ENCODE measurements at regions not wholly inside any gene's neighbourhood (a gene's known extent, or its start where the extent isn't known, plus 50 kb on each side); places are given as distances from the start of the nearest gene placed in this dataset.

- intact Hi-C loops (cut with DNase I, micrococcal nuclease), result no loop called here
- Histone ChIP-seq H3K9me3 (no peaks in the 10 kb centered on the region), H3K4me1 (ENCODE audit: low read depth) (no peaks in the 10 kb centered on the region), H3K36me3 (ENCODE audit: low read depth) (no peaks in the 10 kb centered on the region), H3K4me3 (no peak overlapping the region)
- TF ChIP-seq, protein P1, sequence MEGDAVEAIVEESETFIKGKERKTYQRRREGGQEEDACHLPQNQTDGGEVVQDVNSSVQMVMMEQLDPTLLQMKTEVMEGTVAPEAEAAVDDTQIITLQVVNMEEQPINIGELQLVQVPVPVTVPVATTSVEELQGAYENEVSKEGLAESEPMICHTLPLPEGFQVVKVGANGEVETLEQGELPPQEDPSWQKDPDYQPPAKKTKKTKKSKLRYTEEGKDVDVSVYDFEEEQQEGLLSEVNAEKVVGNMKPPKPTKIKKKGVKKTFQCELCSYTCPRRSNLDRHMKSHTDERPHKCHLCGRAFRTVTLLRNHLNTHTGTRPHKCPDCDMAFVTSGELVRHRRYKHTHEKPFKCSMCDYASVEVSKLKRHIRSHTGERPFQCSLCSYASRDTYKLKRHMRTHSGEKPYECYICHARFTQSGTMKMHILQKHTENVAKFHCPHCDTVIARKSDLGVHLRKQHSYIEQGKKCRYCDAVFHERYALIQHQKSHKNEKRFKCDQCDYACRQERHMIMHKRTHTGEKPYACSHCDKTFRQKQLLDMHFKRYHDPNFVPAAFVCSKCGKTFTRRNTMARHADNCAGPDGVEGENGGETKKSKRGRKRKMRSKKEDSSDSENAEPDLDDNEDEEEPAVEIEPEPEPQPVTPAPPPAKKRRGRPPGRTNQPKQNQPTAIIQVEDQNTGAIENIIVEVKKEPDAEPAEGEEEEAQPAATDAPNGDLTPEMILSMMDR (IDR thresholded peaks at IDR 0.05), result no peak
- DNase-seq (no peak), ATAC-seq (no peak)
These were observed 65.7 kb upstream of the FOXC1 start for GRCh38 chr6:1544000-1544399.

- TF ChIP-seq, protein P1 (IDR thresholded peaks at IDR 0.05), result no peak
- DNase-seq, result no peak
- no peak for ATAC-seq
- intact Hi-C loops (cut with DNase I, micrococcal nuclease), result no loop called here
- no peak overlapping the region for H3K4me3 ChIP-seq
- no peaks in the 10 kb centered on the region for H3K9me3 ChIP-seq
- no peaks in the 10 kb centered on the region for H3K36me3 ChIP-seq (ENCODE audit: low read depth)
- no peaks in the 10 kb centered on the region for H3K4me1 ChIP-seq (ENCODE audit: low read depth)
These were observed 65.1 kb upstream of the FOXC1 start for GRCh38 chr6:1544603-1545002.

- H3K36me3 ChIP-seq (ENCODE audit: low read depth), result no peaks in the 10 kb centered on the region
- intact Hi-C loops (cut with DNase I, micrococcal nuclease), result no loop called here
- no peaks in the 10 kb centered on the region for H3K9me3 ChIP-seq
- TF ChIP-seq, protein P1 (IDR thresholded peaks at IDR 0.05), result no peak
- DNase-seq (no peak), ATAC-seq (no peak)
- no peaks in the 10 kb centered on the region for H3K4me1 ChIP-seq (ENCODE audit: low read depth)
- H3K4me3 ChIP-seq, result no peak overlapping the region
These were observed 64.1 kb upstream of the FOXC1 start for GRCh38 chr6:1545654-1546053.

DNA sequence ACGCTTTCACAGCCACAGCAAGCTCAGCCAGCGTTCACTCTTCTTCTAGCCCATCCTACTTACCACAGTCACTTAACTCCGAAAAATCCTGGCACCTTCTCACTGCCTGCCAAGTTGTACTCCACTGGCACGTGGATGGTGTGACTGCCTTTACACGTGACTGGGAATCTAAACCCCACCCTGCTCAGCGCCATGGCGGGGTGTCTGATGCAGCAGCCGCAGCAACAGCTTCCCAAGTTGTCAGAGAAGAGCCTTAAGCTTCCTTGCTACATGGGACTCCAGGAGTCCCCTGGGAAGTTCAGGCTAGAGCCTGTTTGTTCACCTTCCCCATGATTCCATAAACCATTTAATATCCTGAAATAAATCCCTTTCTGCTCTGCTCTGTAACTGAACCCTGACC lies 61.9 kb upstream of the FOXC1 start:
- intact Hi-C loops (cut with DNase I, micrococcal nuclease), result no loop called here
- H3K4me1 ChIP-seq (ENCODE audit: low read depth), result no peaks in the 10 kb centered on the region
- ATAC-seq (no peak), DNase-seq (no peak)
- H3K9me3 ChIP-seq, result no peaks in the 10 kb centered on the region
- no peak overlapping the region for H3K4me3 ChIP-seq
- H3K36me3 ChIP-seq (ENCODE audit: low read depth), result no peaks in the 10 kb centered on the region
- TF ChIP-seq, protein P1 (IDR thresholded peaks at IDR 0.05), result no peak

GRCh38 chr6:1551249-1551648 lies 58.5 kb upstream of the FOXC1 start:
- Histone ChIP-seq H3K36me3 (ENCODE audit: low read depth) (no peaks in the 10 kb centered on the region), H3K9me3 (no peaks in the 10 kb centered on the region), H3K4me1 (ENCODE audit: low read depth) (no peaks in the 10 kb centered on the region), H3K4me3 (no peak overlapping the region)
- TF ChIP-seq, protein P1 (IDR thresholded peaks at IDR 0.05), result no peak
- intact Hi-C loops (cut with DNase I, micrococcal nuclease), result no loop called here
- ATAC-seq (no peak), DNase-seq (no peak)

GRCh38 chr6:1552296-1552761 lies 57.4 kb upstream of the FOXC1 start:
- TF ChIP-seq, protein P1 (IDR thresholded peaks at IDR 0.05), result no peak
- peak; percentile 50 for ATAC-seq
- intact Hi-C loops (cut with DNase I, micrococcal nuclease), result no loop called here
- Histone ChIP-seq H3K4me1 (ENCODE audit: low read depth) (no peaks in the 10 kb centered on the region), H3K4me3 (no peak overlapping the region), H3K9me3 (no peaks in the 10 kb centered on the region), H3K36me3 (ENCODE audit: low read depth) (no peaks in the 10 kb centered on the region)
- peak in 1 of 3 donors; percentile 7 for DNase-seq

Measured in mucosa of descending colon (tissue), 3 donors.